ENCODE measurements at regions not wholly inside any gene's neighbourhood (a gene's known extent, or its start where the extent isn't known, plus 50 kb on each side); places are given as distances from the start of the nearest gene placed in this dataset.

- no peak for TF ChIP-seq CTCF (IDR thresholded peaks at IDR 0.05; ENCODE audit: insufficient read depth, missing control alignments)
- no peak for DNase-seq (ENCODE audit: insufficient read length, low spot score)
- no peak for FAIRE-seq
Measured at GRCh38 chr3:34872406-34872805, 766.9 kb upstream of the ARPP21 start.

- DNase-seq (ENCODE audit: insufficient read length, low spot score) (no peak), FAIRE-seq (no peak)
- no peak for TF ChIP-seq CTCF (IDR thresholded peaks at IDR 0.05; ENCODE audit: insufficient read depth, missing control alignments)
Measured at GRCh38 chr3:34876997-34877396, 762.3 kb upstream of the ARPP21 start.

GRCh38 chr3:34878488-34878887 is 760.8 kb upstream of the ARPP21 start:
- no peak for FAIRE-seq
- DNase-seq (ENCODE audit: insufficient read length, low spot score): no peak
- TF ChIP-seq CTCF (IDR thresholded peaks at IDR 0.05; ENCODE audit: insufficient read depth, missing control alignments): no peak

- DNase-seq (ENCODE audit: insufficient read length, low spot score): no peak
- no peak for FAIRE-seq
- no peak for TF ChIP-seq CTCF (IDR thresholded peaks at IDR 0.05; ENCODE audit: insufficient read depth, missing control alignments)
Measured at GRCh38 chr3:34881026-34881425, 758.3 kb upstream of the ARPP21 start.

- FAIRE-seq (no peak), DNase-seq (ENCODE audit: insufficient read length, low spot score) (no peak)
- TF ChIP-seq CTCF (IDR thresholded peaks at IDR 0.05; ENCODE audit: insufficient read depth, missing control alignments): peak; percentile 53
Measured at GRCh38 chr3:34882764-34883163, 756.6 kb upstream of the ARPP21 start.

GRCh38 chr3:34884007-34884406 is 755.3 kb upstream of the ARPP21 start:
- FAIRE-seq: no peak
- TF ChIP-seq CTCF (IDR thresholded peaks at IDR 0.05; ENCODE audit: insufficient read depth, missing control alignments): no peak
- DNase-seq (ENCODE audit: insufficient read length, low spot score): no peak

GRCh38 chr3:34886443-34886842 is 752.9 kb upstream of the ARPP21 start:
- no peak for TF ChIP-seq CTCF (IDR thresholded peaks at IDR 0.05; ENCODE audit: insufficient read depth, missing control alignments)
- DNase-seq (ENCODE audit: insufficient read length, low spot score) (no peak), FAIRE-seq (peak; percentile 72)

Data from D721Med (cell line).